Hepatocyte (in vitro differentiated cells): ENCODE measurements at regions not wholly inside any gene's neighbourhood (a gene's known extent, or its start where the extent isn't known, plus 50 kb on each side); places are given as distances from the start of the nearest gene placed in this dataset. TPM values are rescaled to one million over a fixed set of nuclear protein-coding genes. Genes with fewer than 3 reads are reported as not detected.

Experiments
- DNase-seq: peaks from one replicate; pipeline ENCODE4 v3.0.0-alpha.2; 2016; ENCODE audit warnings: low spot score
- H2AFZ ChIP-seq: fragments of 200-600 bp; sonication (generic); 2 replicates; pipeline ENCODE4 v1.6.0; 2016; ENCODE audit warnings: antibody characterized with exemption, mild to moderate bottlenecking
- H3K27ac ChIP-seq: fragments of 200-600 bp; sonication (generic); 2 replicates; pipeline ENCODE4 v1.5.1; 2016; ENCODE audit warnings: mild to moderate bottlenecking
- H3K27me3 ChIP-seq: fragments of 200-600 bp; sonication (generic); 2 replicates; pipeline ENCODE4 v1.6.1; 2016
- H3K36me3 ChIP-seq: fragments of 200-600 bp; sonication (generic); replicated peaks from 2 replicates; pipeline ENCODE4 v1.5.1; 2016; ENCODE audit warnings: low read depth; ENCODE audit not compliant: insufficient read depth
- H3K4me1 ChIP-seq: fragments of 200-600 bp; sonication (generic); 2 replicates; pipeline ENCODE4 v1.5.1; 2016; ENCODE audit warnings: mild to moderate bottlenecking, moderate library complexity; ENCODE audit not compliant: insufficient read depth
- H3K4me2 ChIP-seq: fragments of 200-600 bp; sonication (generic); 2 replicates; pipeline ENCODE4 v1.6.0; 2016
- H3K4me3 ChIP-seq: fragments of 200-600 bp; sonication (generic); 2 replicates; pipeline ENCODE4 v1.5.1; 2016; ENCODE audit warnings: mild to moderate bottlenecking
- H3K79me2 ChIP-seq: fragments of 200-600 bp; sonication (generic); 2 replicates; pipeline ENCODE4 v1.6.0; 2017; ENCODE audit warnings: mild to moderate bottlenecking
- H3K9me2 ChIP-seq: fragments of 200-600 bp; sonication (generic); replicated peaks from 2 replicates; pipeline ENCODE4 v1.6.0; 2017; ENCODE audit warnings: mild to moderate bottlenecking; ENCODE audit not compliant: insufficient read depth
- H3K9me3 ChIP-seq: fragments of 200-600 bp; sonication (generic); 2 replicates; pipeline ENCODE4 v1.5.1; 2016; ENCODE audit warnings: low read depth, mild to moderate bottlenecking
- H4K20me1 ChIP-seq: fragments of 200-600 bp; sonication (generic); 2 replicates; pipeline ENCODE4 v1.6.0; 2016; ENCODE audit warnings: mild to moderate bottlenecking; ENCODE audit not compliant: insufficient read depth, poor library complexity, severe bottlenecking
- CTCF ChIP-seq: fragments of 200-600 bp; sonication (generic); IDR thresholded peaks from 2 replicates; pipeline ENCODE4 v1.5.1; 2016; ENCODE audit warnings: antibody characterized with exemption, mild to moderate bottlenecking; ENCODE audit not compliant: poor library complexity
- EZH2 ChIP-seq: fragments of 200-600 bp; sonication (generic); IDR thresholded peaks from 2 replicates; pipeline ENCODE4 v1.6.1; 2016; ENCODE audit warnings: antibody characterized with exemption, mild to moderate bottlenecking, borderline replicate concordance
- EZH2phosphoT487 ChIP-seq: fragments of 200-600 bp; sonication (generic); IDR thresholded peaks from one replicate; pipeline ENCODE4 v1.6.1; 2018; ENCODE audit warnings: antibody characterized with exemption, mild to moderate bottlenecking, low read depth, moderate library complexity; ENCODE audit not compliant: unreplicated experiment, severe bottlenecking
- WGBS: methylation state at CpG from one replicate; pipeline ENCODE4 v1.1.6; 2016; ENCODE audit warnings: low lambda C conversion rate; ENCODE audit errors: missing lambda C conversion rate; 5-methylcytosine and 5-hydroxymethylcytosine counted together
- small RNA-seq: library from RNA; depleted of rRNA; stranded (forward); fragments of <200 nt; gene quantifications from one replicate; pipeline ENCODE3, GENCODE V24; 2014

- Histone ChIP-seq H3K4me1 (no peaks in the 10 kb centered on the region), H2AFZ (no peak overlapping the region), H3K79me2 (no peaks in the 10 kb centered on the region), H3K4me2 (no peak overlapping the region), H3K27ac (no peak overlapping the region), H4K20me1 (no peaks in the 10 kb centered on the region), H3K36me3 (no peaks in the 10 kb centered on the region), H3K4me3 (no peak overlapping the region), H3K9me2 (no peaks in the 10 kb centered on the region), H3K27me3 (no peaks in the 10 kb centered on the region), H3K9me3 (no peaks in the 10 kb centered on the region)
- TF ChIP-seq EZH2phosphoT487 = no peak
- no peak for TF ChIP-seq CTCF
- no peak for TF ChIP-seq EZH2
- DNase-seq = no peak
Observed at GRCh38 chr6:53408826-53409225, 60.1 kb upstream of the ELOVL5 start.

GRCh38 chr6:53399027-53399344 is 50.2 kb upstream of the ELOVL5 start:
- no peaks in the 10 kb centered on the region for H3K4me1 ChIP-seq
- no peak overlapping the region for H2AFZ ChIP-seq
- DNase-seq = no peak
- no peak overlapping the region for H3K4me3 ChIP-seq
- no peaks in the 10 kb centered on the region for H3K9me2 ChIP-seq
- no peaks in the 10 kb centered on the region for H3K79me2 ChIP-seq
- H3K4me2 ChIP-seq = no peak overlapping the region
- H3K36me3 ChIP-seq = no peaks in the 10 kb centered on the region
- no peaks in the 10 kb centered on the region for H3K27me3 ChIP-seq
- TF ChIP-seq EZH2phosphoT487 = no peak
- no peak for TF ChIP-seq CTCF
- no peak for TF ChIP-seq EZH2
- no peaks in the 10 kb centered on the region for H3K9me3 ChIP-seq
- H3K27ac ChIP-seq = no peak overlapping the region
- no peaks in the 10 kb centered on the region for H4K20me1 ChIP-seq

GRCh38 chr6:53398247-53399026 is 49.7 kb upstream of the ELOVL5 start:
- 93% methylated on average over 5 of the region's 5 CpGs for WGBS
- H2AFZ ChIP-seq = no peak overlapping the region
- no peak overlapping the region for H3K4me2 ChIP-seq

More at GRCh38 chr6:53398247-53399026, 49.7 kb upstream of the ELOVL5 start:
- Histone ChIP-seq H3K4me1 (no peaks in the 10 kb centered on the region), H3K9me2 (no peaks in the 10 kb centered on the region), H3K27me3 (no peaks in the 10 kb centered on the region), H3K4me3 (no peak overlapping the region), H3K79me2 (no peaks in the 10 kb centered on the region), H4K20me1 (no peaks in the 10 kb centered on the region), H3K36me3 (no peaks in the 10 kb centered on the region), H3K9me3 (no peaks in the 10 kb centered on the region), H3K27ac (no peak overlapping the region)
- no peak for DNase-seq
- TF ChIP-seq EZH2phosphoT487 = no peak
- no peak for TF ChIP-seq EZH2
- no peak for TF ChIP-seq CTCF

Small RNAs in the stretch of these regions (small RNA-seq; reads per million reads assigned to genes)
- gene NANOGP3 = not detected
